ENCODE measurements at regions not wholly inside any gene's neighbourhood (a gene's known extent, or its start where the extent isn't known, plus 50 kb on each side); places are given as distances from the start of the nearest gene placed in this dataset.

- H3K4me3 ChIP-seq (ENCODE audit: low read depth, low read length) = no peak overlapping the region
- no peak for TF ChIP-seq CTCF (IDR thresholded peaks at IDR 0.05; ENCODE audit: insufficient read depth, low read length)
- peak; percentile 95 for DNase-seq (ENCODE audit: low read depth)
These were observed 843.2 kb downstream of the KCNA4 start for GRCh38 chr11:29173660-29174062.

DNA sequence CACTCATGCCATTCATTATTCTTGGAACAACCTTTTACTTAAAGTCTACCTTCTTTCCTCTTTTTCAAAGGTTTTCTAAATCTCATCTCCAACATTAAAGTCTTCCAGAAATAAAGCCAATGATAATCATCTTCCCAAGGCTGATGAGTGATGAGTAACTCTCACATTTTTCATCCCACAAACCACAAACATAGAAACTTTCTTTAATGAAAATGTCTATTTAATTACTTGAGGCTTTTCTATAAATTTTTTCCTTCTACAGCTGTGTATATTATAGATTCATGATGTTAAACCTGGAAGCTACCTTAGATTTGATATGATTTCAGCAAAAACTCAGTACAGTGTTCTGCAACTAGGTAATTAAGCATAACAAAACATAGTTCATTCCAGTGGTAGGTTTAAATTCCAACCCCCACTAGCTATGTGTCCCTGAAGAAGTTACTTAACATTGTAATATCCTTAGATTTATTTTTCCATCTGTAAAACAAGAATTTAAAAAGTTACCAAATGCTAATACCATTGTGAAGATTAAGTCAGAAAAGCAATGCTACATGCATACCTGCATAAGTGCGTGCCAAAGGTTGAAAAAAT is 845.4 kb downstream of the KCNA4 start:
- TF ChIP-seq CTCF (IDR thresholded peaks at IDR 0.05; ENCODE audit: insufficient read depth, low read length) = no peak
- no peak for DNase-seq (ENCODE audit: low read depth)
- no peak overlapping the region for H3K4me3 ChIP-seq (ENCODE audit: low read depth, low read length)

DNA sequence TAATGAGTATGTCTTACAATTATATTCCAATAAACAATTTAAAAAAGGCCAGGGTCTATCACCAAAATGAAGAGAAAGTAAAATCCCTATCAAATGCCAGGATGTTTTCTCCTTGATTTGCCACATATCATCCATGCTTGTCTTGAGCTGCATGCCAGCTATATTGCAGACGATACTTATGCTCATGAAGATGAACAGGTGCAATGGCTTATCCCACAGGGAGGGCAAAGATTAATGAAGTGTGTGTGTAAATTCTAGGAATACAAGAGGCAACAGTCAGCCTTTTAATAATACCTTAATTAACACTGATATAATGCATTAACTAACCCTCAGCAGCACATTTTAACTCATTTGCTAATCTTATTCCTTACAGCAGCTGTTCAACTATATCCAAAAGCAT is 850.5 kb downstream of the KCNA4 start:
- TF ChIP-seq CTCF (IDR thresholded peaks at IDR 0.05; ENCODE audit: insufficient read depth, low read length) = no peak
- DNase-seq (ENCODE audit: low read depth) = no peak
- no peak overlapping the region for H3K4me3 ChIP-seq (ENCODE audit: low read depth, low read length)

DNA sequence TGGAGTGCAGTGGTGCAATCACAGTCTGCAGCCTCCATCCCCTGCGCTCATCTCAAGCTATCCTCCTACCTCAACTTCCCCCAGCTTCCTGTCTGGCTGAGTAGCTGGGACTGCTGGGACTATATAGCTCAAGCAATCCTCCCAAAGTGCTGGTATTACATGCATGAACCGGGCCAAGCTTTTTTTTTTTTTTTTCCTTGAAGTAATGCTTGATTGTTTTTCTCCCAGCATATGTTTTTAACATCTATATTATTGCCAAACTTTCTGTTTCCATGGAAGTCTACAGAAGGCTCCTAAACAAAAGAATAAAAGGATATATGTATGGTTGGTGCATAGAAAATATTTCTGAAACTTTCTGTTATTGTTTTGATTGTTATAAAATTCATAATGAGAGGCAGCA is 853.6 kb downstream of the KCNA4 start:
- no peak overlapping the region for H3K4me3 ChIP-seq (ENCODE audit: low read depth, low read length)
- no peak for TF ChIP-seq CTCF (IDR thresholded peaks at IDR 0.05; ENCODE audit: insufficient read depth, low read length)

GRCh38 chr11:29162491-29162890 is 854.3 kb downstream of the KCNA4 start:
- peak; percentile 29 for DNase-seq (ENCODE audit: low read depth)
- no peak for TF ChIP-seq CTCF (IDR thresholded peaks at IDR 0.05; ENCODE audit: insufficient read depth, low read length)

More for the DNA sequence above, 853.6 kb downstream of the KCNA4 start:
- DNase-seq (ENCODE audit: low read depth) = no peak

GRCh38 chr11:29161191-29161590 is 855.6 kb downstream of the KCNA4 start:
- TF ChIP-seq CTCF (IDR thresholded peaks at IDR 0.05; ENCODE audit: insufficient read depth, low read length) = no peak
- peak; percentile 35 for DNase-seq (ENCODE audit: low read depth)
- no peak overlapping the region for H3K4me3 ChIP-seq (ENCODE audit: low read depth, low read length)

More at GRCh38 chr11:29162491-29162890, 854.3 kb downstream of the KCNA4 start:
- no peak overlapping the region for H3K4me3 ChIP-seq (ENCODE audit: low read depth, low read length)
